Upper lobe of left lung (tissue), 6 donors: ENCODE measurements at regions not wholly inside any gene's neighbourhood (a gene's known extent, or its start where the extent isn't known, plus 50 kb on each side); places are given as distances from the start of the nearest gene placed in this dataset.
"Not testable (repeated sequence)": the region's sequence is repeated elsewhere in the genome, so short reads cannot be mapped to it uniquely, and the experiment has no call there.

Experiments used
- ATAC-seq, 2 donors: fragments of 200-7000 bp; cut with Tn5 transposase; one replicate each; pipeline ENCODE4 v1.9.1; 2022; ENCODE audit warnings: mild to moderate bottlenecking in 2 of 2, moderate library complexity in 2 of 2; ENCODE audit not compliant: low FRiP score in 2 of 2
- DNase-seq, 2 donors: peaks; one replicate each; pipeline ENCODE4 v3.0.0-alpha.2; 2019 to 2020
- H3K27ac ChIP-seq, 4 donors: fragments of 200-600 bp; sonication (generic); one replicate each; pipeline ENCODE4 v1.5.1; 2016 to 2019
- H3K27me3 ChIP-seq, 4 donors: fragments of 200-600 bp; sonication (generic); one replicate each; pipeline ENCODE4 v1.5.1; 2017 to 2019
- H3K36me3 ChIP-seq, 4 donors: fragments of 200-600 bp; sonication (generic); one replicate each; pipeline ENCODE4 v1.5.1; 2016 to 2019
- H3K4me1 ChIP-seq, 4 donors: fragments of 200-600 bp; sonication (generic); one replicate each; pipeline ENCODE4 v1.5.1; 2018 to 2019
- H3K4me3 ChIP-seq, 4 donors: fragments of 200-600 bp; sonication (generic); one replicate each; pipeline ENCODE4 v1.5.1; 2017 to 2019; ENCODE audit warnings: mild to moderate bottlenecking in 2 of 4, moderate library complexity in 1 of 4
- H3K9me3 ChIP-seq, 4 donors: fragments of 200-600 bp; sonication (generic); one replicate each; pipeline ENCODE4 v1.5.1; 2018 to 2019
- EP300 ChIP-seq, 4 donors: sonication (generic); formaldehyde crosslinking; IDR thresholded peaks; one replicate each; pipeline ENCODE4 v1.5.1; 2017; ENCODE audit warnings: antibody characterized with exemption in 4 of 4, control low read depth in 2 of 4
- POLR2A ChIP-seq, 4 donors: fragments of 450-650 bp; IDR thresholded peaks; one replicate each; pipeline ENCODE4 v1.5.1; 2016 to 2017; ENCODE audit warnings: antibody characterized with exemption in 4 of 4, mild to moderate bottlenecking in 2 of 4
- POLR2AphosphoS5 ChIP-seq, 2 donors: sonication (generic); formaldehyde crosslinking; IDR thresholded peaks; one replicate each; pipeline ENCODE4 v1.5.1; 2017; ENCODE audit warnings: antibody characterized with exemption in 2 of 2
- WGBS, 2 donors: methylation state at CpG; one replicate each; pipeline ENCODE4 v1.1.5; 2017 to 2018; 5-methylcytosine and 5-hydroxymethylcytosine counted together
- TF ChIP-seq, protein P1 (sequence below), 6 experiments: fragments of 450-650 bp in 4 of 6; fragments of 200-600 bp in 2 of 6; sonication (generic) in 2 of 6; IDR thresholded peaks; one replicate each; pipeline ENCODE4 v1.5.1; 2016 to 2019; ENCODE audit warnings: antibody characterized with exemption in 6 of 6
- donor health status: DM: no; HTN: no; CAD: no; lungs with moderate emphysema.
- donor health status: DM: no; HTN: yes; CAD: no; lungs with severe emphysema.

DNA sequence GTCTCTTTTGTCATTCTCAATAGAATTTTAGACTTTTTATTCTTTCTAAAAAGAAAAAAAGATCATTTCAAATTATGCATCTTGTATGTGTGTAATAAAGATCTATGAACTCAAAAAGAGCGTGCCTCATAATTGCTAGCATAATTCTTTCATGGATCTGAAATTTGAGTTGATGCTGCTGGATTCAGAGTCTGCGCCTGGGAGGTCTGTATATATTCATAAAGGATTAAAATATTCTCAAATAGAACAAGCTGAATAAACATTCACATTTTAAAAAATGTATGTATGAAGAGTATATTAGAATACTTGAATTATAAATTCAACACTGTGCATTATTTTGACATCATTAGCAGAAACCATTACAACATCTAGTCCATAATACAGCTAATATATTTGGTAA lies 297.8 kb upstream of the GRAMD2B start:
- no peak overlapping the region for H3K4me3 ChIP-seq
- no peaks in the 10 kb centered on the region for H3K36me3 ChIP-seq
- WGBS, 2 donors, result 88 to 93% methylated on average over 2 of the region's 2 CpGs
- H3K27ac ChIP-seq, result no peak overlapping the region
- H3K27me3 ChIP-seq, result no peaks in the 10 kb centered on the region
- no peak for ATAC-seq
- H3K4me1 ChIP-seq, result no peaks in the 10 kb centered on the region
- no peak for TF ChIP-seq EP300 (IDR thresholded peaks at IDR 0.05)
- TF ChIP-seq, protein P1, sequence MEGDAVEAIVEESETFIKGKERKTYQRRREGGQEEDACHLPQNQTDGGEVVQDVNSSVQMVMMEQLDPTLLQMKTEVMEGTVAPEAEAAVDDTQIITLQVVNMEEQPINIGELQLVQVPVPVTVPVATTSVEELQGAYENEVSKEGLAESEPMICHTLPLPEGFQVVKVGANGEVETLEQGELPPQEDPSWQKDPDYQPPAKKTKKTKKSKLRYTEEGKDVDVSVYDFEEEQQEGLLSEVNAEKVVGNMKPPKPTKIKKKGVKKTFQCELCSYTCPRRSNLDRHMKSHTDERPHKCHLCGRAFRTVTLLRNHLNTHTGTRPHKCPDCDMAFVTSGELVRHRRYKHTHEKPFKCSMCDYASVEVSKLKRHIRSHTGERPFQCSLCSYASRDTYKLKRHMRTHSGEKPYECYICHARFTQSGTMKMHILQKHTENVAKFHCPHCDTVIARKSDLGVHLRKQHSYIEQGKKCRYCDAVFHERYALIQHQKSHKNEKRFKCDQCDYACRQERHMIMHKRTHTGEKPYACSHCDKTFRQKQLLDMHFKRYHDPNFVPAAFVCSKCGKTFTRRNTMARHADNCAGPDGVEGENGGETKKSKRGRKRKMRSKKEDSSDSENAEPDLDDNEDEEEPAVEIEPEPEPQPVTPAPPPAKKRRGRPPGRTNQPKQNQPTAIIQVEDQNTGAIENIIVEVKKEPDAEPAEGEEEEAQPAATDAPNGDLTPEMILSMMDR (IDR thresholded peaks at IDR 0.05), result no peak
- TF ChIP-seq POLR2A (IDR thresholded peaks at IDR 0.05), result no peak
- TF ChIP-seq POLR2AphosphoS5 (IDR thresholded peaks at IDR 0.05), result no peak
- no peak for DNase-seq
- no peaks in the 10 kb centered on the region for H3K9me3 ChIP-seq

DNA sequence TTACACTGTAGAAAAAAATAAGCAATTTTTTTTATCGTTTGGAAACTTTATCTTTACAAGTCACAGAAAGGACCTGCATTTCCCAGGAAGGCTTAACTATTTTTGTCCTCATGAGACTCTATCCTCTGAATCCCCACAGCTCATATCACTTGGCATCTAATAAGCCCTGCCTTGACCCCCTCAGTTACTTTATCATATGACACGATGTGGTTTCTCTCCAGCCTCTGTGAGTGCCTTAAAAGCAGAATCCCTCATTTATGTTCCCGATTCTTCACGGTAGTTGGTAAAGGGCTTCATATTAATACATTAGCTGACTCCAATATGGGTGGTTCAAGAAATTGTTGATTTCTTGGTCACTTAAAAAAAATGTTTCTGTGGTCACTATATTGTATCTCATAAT lies 296.6 kb upstream of the GRAMD2B start:
- no peak overlapping the region for H3K27ac ChIP-seq
- no peak overlapping the region for H3K4me3 ChIP-seq
- peaks cover 0 to 3% (median 2%) of the 10 kb centered on the region in 4 donors for H3K9me3 ChIP-seq
- no peak for ATAC-seq
- TF ChIP-seq POLR2A (IDR thresholded peaks at IDR 0.05), result no peak
- no peaks in the 10 kb centered on the region for H3K4me1 ChIP-seq
- H3K36me3 ChIP-seq, result no peaks in the 10 kb centered on the region
- no peak for DNase-seq
- H3K27me3 ChIP-seq, result no peaks in the 10 kb centered on the region
- WGBS, 2 donors, result 87 to 88% methylated on average over 4 of the region's 4 CpGs

DNA sequence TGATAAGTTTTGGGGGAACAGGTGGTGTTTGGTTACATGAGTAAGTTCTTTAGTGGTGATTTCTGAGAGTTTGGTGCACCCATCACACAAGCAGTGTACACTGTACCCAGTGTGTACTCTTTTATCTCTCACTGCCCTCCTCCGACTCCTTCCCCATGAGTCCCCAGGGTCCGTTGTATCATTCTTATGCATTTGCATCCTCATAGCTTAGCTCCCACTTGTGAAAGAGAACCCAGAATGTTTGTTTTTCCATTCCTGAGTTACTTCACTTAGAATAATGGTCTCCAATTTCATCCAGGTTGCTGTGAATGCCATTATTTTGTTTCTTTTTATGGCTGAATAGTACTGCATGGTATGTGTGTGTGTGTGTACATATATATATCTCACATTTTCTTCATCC lies 295.8 kb upstream of the GRAMD2B start:
- not testable (repeated sequence) for H3K4me1 ChIP-seq, DNase-seq, ATAC-seq, H3K27ac ChIP-seq, H3K36me3 ChIP-seq, H3K9me3 ChIP-seq, H3K4me3 ChIP-seq, H3K27me3 ChIP-seq
- WGBS, 2 donors, result 86 to 94% methylated on average over 2 of the region's 2 CpGs

GRCh38 chr5:126129431-126129830 lies 293.8 kb upstream of the GRAMD2B start:
- no peak overlapping the region for H3K27ac ChIP-seq
- H3K27me3 ChIP-seq, result no peaks in the 10 kb centered on the region
- H3K4me3 ChIP-seq, result no peak overlapping the region
- TF ChIP-seq, protein P1 (IDR thresholded peaks at IDR 0.05), result no peak
- TF ChIP-seq EP300 (IDR thresholded peaks at IDR 0.05), result no peak
- no peaks in the 10 kb centered on the region for H3K36me3 ChIP-seq
- H3K9me3 ChIP-seq, result peaks cover 0 to 3% (median 2%) of the 10 kb centered on the region in 4 donors
- 73 to 80% methylated on average over 2 of the region's 2 CpGs for WGBS, 2 donors
- H3K4me1 ChIP-seq, result no peaks in the 10 kb centered on the region
- ATAC-seq (no peak), DNase-seq (no peak)

DNA sequence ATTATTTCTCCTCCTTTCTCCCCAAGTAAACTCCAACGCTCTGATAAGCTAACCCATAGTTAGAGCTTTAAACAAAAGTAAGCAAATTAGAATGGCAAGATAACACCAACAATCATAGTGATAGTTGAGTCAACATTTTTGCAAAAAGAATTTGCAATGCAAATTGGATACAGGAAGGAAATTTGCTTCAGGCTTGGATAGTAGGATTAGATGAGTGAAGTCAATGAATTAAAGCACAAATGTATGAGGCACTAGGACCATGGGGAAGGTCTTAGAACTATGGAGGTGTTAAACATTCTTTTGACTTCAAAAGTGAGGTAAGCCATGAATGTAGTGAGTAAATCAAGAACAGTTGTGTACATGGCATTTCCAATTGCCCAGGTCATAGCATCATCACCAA lies 289.8 kb upstream of the GRAMD2B start:
- DNase-seq (no peak), ATAC-seq (no peak)
- 79 to 84% methylated on average over 1 of the region's 1 CpG for WGBS, 2 donors
- H3K4me1 ChIP-seq, result no peaks in the 10 kb centered on the region
- peaks cover 0 to 3% (median 2%) of the 10 kb centered on the region in 4 donors for H3K9me3 ChIP-seq
- no peaks in the 10 kb centered on the region for H3K36me3 ChIP-seq
- H3K27me3 ChIP-seq, result no peaks in the 10 kb centered on the region
- TF ChIP-seq, protein P1 (IDR thresholded peaks at IDR 0.05), result no peak
- TF ChIP-seq POLR2AphosphoS5 (IDR thresholded peaks at IDR 0.05) (no peak), POLR2A (IDR thresholded peaks at IDR 0.05) (no peak), EP300 (IDR thresholded peaks at IDR 0.05) (no peak)
- no peak overlapping the region for H3K4me3 ChIP-seq
- no peak overlapping the region for H3K27ac ChIP-seq

- H3K4me1 ChIP-seq, result no peaks in the 10 kb centered on the region
- H3K27me3 ChIP-seq, result no peaks in the 10 kb centered on the region
- 78% methylated on average over 2 of the region's 2 CpGs for WGBS, 2 donors
- H3K36me3 ChIP-seq, result no peaks in the 10 kb centered on the region
- no peak overlapping the region for H3K4me3 ChIP-seq
- no peak overlapping the region for H3K27ac ChIP-seq
- DNase-seq (no peak), ATAC-seq (no peak)
- no peak for TF ChIP-seq POLR2AphosphoS5 (IDR thresholded peaks at IDR 0.05)
- no peak for TF ChIP-seq EP300 (IDR thresholded peaks at IDR 0.05)
- TF ChIP-seq POLR2A (IDR thresholded peaks at IDR 0.05), result no peak
- TF ChIP-seq, protein P1 (IDR thresholded peaks at IDR 0.05), result no peak
- no peaks in the 10 kb centered on the region for H3K9me3 ChIP-seq
Measured at GRCh38 chr5:126137891-126138280, 285.3 kb upstream of the GRAMD2B start.
